Esophagus muscularis mucosa (tissue), 4 donors: ENCODE measurements at regions not wholly inside any gene's neighbourhood (a gene's known extent, or its start where the extent isn't known, plus 50 kb on each side); places are given as distances from the start of the nearest gene placed in this dataset.

Experiments
- CTCF ChIP-seq, 3 experiments: fragments of 200-600 bp in 2 of 3; fragments of 450-650 bp in 1 of 3; sonication (generic) in 2 of 3; IDR thresholded peaks; one replicate each; pipeline ENCODE4 v1.5.1; 2017 to 2019; ENCODE audit warnings: antibody characterized with exemption in 3 of 3, mild to moderate bottlenecking in 2 of 3, moderate library complexity in 1 of 3
- EP300 ChIP-seq: sonication (generic); formaldehyde crosslinking; IDR thresholded peaks from one replicate; pipeline ENCODE4 v1.6.1; 2017; ENCODE audit warnings: antibody characterized with exemption
- POLR2A ChIP-seq: fragments of 450-650 bp; IDR thresholded peaks from one replicate; pipeline ENCODE4 v1.6.1; 2017; ENCODE audit warnings: antibody characterized with exemption, moderate library complexity, mild to moderate bottlenecking, low read depth
- POLR2AphosphoS5 ChIP-seq, 2 donors: sonication (generic); formaldehyde crosslinking; IDR thresholded peaks; one replicate each; pipeline ENCODE4 v1.6.1; 2017; ENCODE audit warnings: antibody characterized with exemption in 2 of 2

- no peak for TF ChIP-seq POLR2A
- no peak for TF ChIP-seq CTCF (IDR thresholded peaks at IDR 0.05)
- TF ChIP-seq EP300: no peak
- no peak for TF ChIP-seq POLR2AphosphoS5 (IDR thresholded peaks at IDR 0.05)
Measured at GRCh38 chr6:67292169-67292568, 1342.9 kb upstream of the ADGRB3 start.
